ENCODE measurements at regions not wholly inside any gene's neighbourhood (a gene's known extent, or its start where the extent isn't known, plus 50 kb on each side); places are given as distances from the start of the nearest gene placed in this dataset.
"Not testable (repeated sequence)": the region's sequence is repeated elsewhere in the genome, so short reads cannot be mapped to it uniquely, and the experiment has no call there.

GRCh38 chr10:37476285-37476684 lies 350.9 kb downstream of the ANKRD30A start:
- Histone ChIP-seq H3K27ac (no peak overlapping the region), H3K4me3 (no peak overlapping the region)
- no peak for DNase-seq (ENCODE audit: low spot score)
- TF ChIP-seq CTCF (IDR thresholded peaks at IDR 0.05) = no peak

- DNase-seq (ENCODE audit: low spot score) = peak; percentile 9
Measured at GRCh38 chr10:37474645-37475044, 349.2 kb downstream of the ANKRD30A start.

GRCh38 chr10:37473906-37474305 lies 348.5 kb downstream of the ANKRD30A start:
- Histone ChIP-seq H3K27ac (no peak overlapping the region), H3K4me3 (no peak overlapping the region)
- DNase-seq (ENCODE audit: low spot score) = no peak
- no peak for TF ChIP-seq CTCF (IDR thresholded peaks at IDR 0.05)

More at GRCh38 chr10:37474645-37475044, 349.2 kb downstream of the ANKRD30A start:
- H3K27ac ChIP-seq = no peak overlapping the region
- no peak for TF ChIP-seq CTCF (IDR thresholded peaks at IDR 0.05)
- H3K4me3 ChIP-seq = no peak overlapping the region

- Histone ChIP-seq H3K4me3 (no peak overlapping the region), H3K27ac (no peak overlapping the region)
- DNase-seq (ENCODE audit: low spot score) = no peak
- TF ChIP-seq CTCF (IDR thresholded peaks at IDR 0.05) = no peak
Measured at GRCh38 chr10:37467246-37467645, 341.8 kb downstream of the ANKRD30A start.

GRCh38 chr10:37456456-37456855 lies 331.1 kb downstream of the ANKRD30A start:
- DNase-seq (ENCODE audit: low spot score) = peak; percentile 12
- H3K4me3 ChIP-seq = no peak overlapping the region
- TF ChIP-seq CTCF (IDR thresholded peaks at IDR 0.05) = no peak

GRCh38 chr10:37448161-37448560 lies 322.8 kb downstream of the ANKRD30A start:
- TF ChIP-seq CTCF (IDR thresholded peaks at IDR 0.05) = no peak
- no peak overlapping the region for H3K27ac ChIP-seq
- no peak overlapping the region for H3K4me3 ChIP-seq
- DNase-seq (ENCODE audit: low spot score) = no peak

More at GRCh38 chr10:37456456-37456855, 331.1 kb downstream of the ANKRD30A start:
- no peak overlapping the region for H3K27ac ChIP-seq

- no peak for TF ChIP-seq CTCF (IDR thresholded peaks at IDR 0.05)
- Histone ChIP-seq H3K4me3 (no peak overlapping the region), H3K27ac (no peak overlapping the region)
- no peak for DNase-seq (ENCODE audit: low spot score)
Measured at GRCh38 chr10:37442882-37443281, 317.5 kb downstream of the ANKRD30A start.

- not testable (repeated sequence) for H3K4me3 ChIP-seq; DNase-seq (ENCODE audit: low spot score); H3K27ac ChIP-seq
Measured at GRCh38 chr10:37441224-37441623, 315.8 kb downstream of the ANKRD30A start.

All from coronary artery (tissue), 2 donors.